ENCODE measurements at regions not wholly inside any gene's neighbourhood (a gene's known extent, or its start where the extent isn't known, plus 50 kb on each side); places are given as distances from the start of the nearest gene placed in this dataset.
"Not testable (repeated sequence)": the region's sequence is repeated elsewhere in the genome, so short reads cannot be mapped to it uniquely, and the experiment has no call there.

DNA sequence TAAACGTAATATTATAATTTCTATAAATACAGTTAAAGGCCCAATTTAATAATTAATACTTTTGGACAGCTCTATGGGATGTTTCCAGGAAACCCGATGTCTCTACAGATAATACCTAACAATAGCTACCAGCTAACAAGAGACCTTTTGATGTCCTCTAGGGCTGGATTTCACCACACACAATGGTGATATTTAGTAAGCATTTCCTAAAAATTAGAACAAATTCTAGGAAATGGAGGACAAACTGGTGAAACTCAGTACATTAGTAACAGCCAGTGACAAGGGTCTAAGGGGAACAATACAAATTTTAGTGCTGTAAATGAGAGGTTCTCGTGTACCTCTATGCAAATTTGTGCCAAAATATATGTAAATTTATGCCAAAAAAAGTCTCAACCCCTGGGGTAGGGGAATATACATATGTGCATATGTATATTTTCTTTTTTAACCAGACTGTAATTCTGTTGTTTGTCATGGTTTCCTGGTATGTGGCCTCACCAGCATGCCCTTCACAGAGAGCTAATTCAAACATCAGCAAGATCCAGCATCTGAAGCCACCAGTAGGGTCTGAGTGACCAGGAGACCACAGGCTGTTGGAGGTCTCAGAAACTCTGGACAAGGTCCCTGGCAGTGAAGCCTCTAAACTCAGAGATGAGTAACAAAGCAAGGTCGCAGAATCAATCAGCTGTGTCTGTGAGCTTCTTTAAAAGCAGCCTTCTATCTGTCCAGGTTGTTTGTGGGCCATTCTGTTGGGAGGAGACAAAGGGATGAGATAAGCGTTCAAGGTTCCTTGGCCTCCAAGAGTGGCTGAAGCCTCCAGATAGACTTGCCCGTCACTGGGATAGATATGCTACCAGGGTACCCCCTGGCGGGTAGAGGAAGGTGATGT is 235.1 kb upstream of the RREB1 start:
- Histone ChIP-seq H3K4me1 (ENCODE audit: control insufficient read depth, insufficient read depth, low read length, poor library complexity, severe bottlenecking) (no peaks in the 10 kb centered on the region), H3K4me3 (ENCODE audit: extremely low read depth, insufficient read depth, low read length, poor library complexity, severe bottlenecking) (no peak overlapping the region), H3K36me3 (ENCODE audit: control insufficient read depth, insufficient read depth, low read length) (no peaks in the 10 kb centered on the region), H3K9me3 (ENCODE audit: control insufficient read depth, low read length) (no peaks in the 10 kb centered on the region), H3K27ac (ENCODE audit: low read depth, low read length, severe bottlenecking) (no peak overlapping the region)
- 87 to 95% methylated on average over 2 to 3 of the region's 7 CpGs for WGBS, 2 experiments (ENCODE audit: insufficient coverage in 2 of 2)

DNA sequence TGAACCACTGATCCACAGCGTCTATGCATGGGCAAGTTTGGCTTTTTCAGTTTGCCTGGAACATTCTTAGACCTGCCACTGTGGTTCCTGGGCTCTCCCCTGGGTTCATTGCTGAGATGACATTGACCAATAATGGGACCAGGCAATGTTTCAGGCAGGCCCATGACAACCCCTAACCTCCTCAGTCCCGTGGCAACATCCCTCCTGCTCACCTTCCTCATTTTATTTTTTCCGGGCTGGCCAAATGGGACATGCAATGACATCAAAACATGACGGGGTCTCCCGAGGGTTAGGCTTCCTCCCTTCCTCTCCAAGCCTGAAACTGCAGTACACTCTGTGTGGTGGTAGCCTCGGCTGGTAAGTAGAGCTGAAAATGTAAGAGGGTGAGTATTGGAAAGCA is 234.0 kb upstream of the RREB1 start:
- H3K4me1 ChIP-seq (ENCODE audit: control insufficient read depth, insufficient read depth, low read length, poor library complexity, severe bottlenecking), result no peaks in the 10 kb centered on the region
- WGBS, 2 experiments (ENCODE audit: insufficient coverage in 2 of 2), result 83 to 100% methylated on average over 1 to 5 of the region's 6 CpGs

DNA sequence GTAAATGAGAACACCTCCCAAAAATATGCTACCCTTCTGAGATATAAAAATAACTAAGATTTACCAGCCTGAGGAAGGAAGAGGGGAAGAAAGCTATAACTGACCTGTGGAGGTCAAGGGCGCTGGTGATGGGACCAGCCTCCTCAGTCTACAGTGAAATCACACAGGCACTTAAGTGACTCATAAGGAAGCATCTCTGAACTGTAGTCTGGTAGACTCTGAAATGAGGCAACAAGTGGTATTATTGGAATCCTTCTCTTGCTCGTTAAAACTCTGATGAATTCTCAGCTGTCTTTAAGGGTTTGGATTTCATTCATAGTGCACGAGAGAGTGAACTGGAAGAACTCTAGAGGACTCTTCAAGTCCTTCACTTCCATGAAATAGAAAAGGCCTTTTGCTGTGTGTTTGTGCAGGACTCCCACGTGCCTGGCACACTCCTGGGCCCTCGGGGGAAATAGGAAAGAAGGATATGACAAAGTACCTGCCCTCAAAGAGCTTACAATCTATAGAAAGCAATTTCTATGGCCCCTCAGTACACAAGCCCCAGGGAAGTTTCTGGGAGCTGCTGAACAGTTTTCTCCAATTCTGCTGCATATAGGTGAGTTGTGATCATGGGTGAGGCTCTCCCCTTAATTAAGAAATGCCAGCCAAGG is 231.8 kb upstream of the RREB1 start:
- WGBS, 2 experiments (ENCODE audit: insufficient coverage in 2 of 2), result 88% methylated on average over 1 to 4 of the region's 5 CpGs
- H3K27ac ChIP-seq (ENCODE audit: low read depth, low read length, severe bottlenecking), result peak overlapping the region; percentile 59

More for the DNA sequence above, 234.0 kb upstream of the RREB1 start:
- Histone ChIP-seq H3K36me3 (ENCODE audit: control insufficient read depth, insufficient read depth, low read length) (no peaks in the 10 kb centered on the region), H3K4me3 (ENCODE audit: extremely low read depth, insufficient read depth, low read length, poor library complexity, severe bottlenecking) (no peak overlapping the region), H3K9me3 (ENCODE audit: control insufficient read depth, low read length) (no peaks in the 10 kb centered on the region), H3K27ac (ENCODE audit: low read depth, low read length, severe bottlenecking) (no peak overlapping the region)

DNA sequence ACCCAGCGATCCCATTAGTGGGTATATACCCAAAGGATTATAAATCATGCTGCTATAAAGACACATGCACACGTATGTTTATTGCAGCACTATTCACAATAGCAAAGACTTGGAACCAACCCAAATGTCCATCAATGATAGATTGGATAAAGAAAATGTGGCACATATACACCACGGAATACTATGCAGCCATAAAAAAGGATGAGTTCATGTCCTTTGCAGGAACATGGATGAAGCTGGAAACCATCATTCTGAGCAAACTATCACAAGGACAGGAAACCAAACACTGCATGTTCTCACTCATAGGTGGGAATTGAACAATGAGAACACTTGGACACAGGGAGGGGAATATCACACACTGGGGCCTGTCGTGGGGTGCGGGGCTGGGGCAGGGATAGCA is 230.0 kb upstream of the RREB1 start:
- not testable (repeated sequence) for H3K4me3 ChIP-seq (ENCODE audit: extremely low read depth, insufficient read depth, low read length, poor library complexity, severe bottlenecking); H3K27ac ChIP-seq (ENCODE audit: low read depth, low read length, severe bottlenecking); H3K9me3 ChIP-seq (ENCODE audit: control insufficient read depth, low read length); H3K4me1 ChIP-seq (ENCODE audit: control insufficient read depth, insufficient read depth, low read length, poor library complexity, severe bottlenecking); H3K36me3 ChIP-seq (ENCODE audit: control insufficient read depth, insufficient read depth, low read length)
- WGBS, 2 experiments (ENCODE audit: insufficient coverage in 2 of 2), result 92 to 94% methylated on average over 2 of the region's 5 CpGs

More for the DNA sequence above, 231.8 kb upstream of the RREB1 start:
- no peaks in the 10 kb centered on the region for H3K4me1 ChIP-seq (ENCODE audit: control insufficient read depth, insufficient read depth, low read length, poor library complexity, severe bottlenecking)
- no peaks in the 10 kb centered on the region for H3K9me3 ChIP-seq (ENCODE audit: control insufficient read depth, low read length)
- H3K4me3 ChIP-seq (ENCODE audit: extremely low read depth, insufficient read depth, low read length, poor library complexity, severe bottlenecking), result no peak overlapping the region
- H3K36me3 ChIP-seq (ENCODE audit: control insufficient read depth, insufficient read depth, low read length), result no peaks in the 10 kb centered on the region

DNA sequence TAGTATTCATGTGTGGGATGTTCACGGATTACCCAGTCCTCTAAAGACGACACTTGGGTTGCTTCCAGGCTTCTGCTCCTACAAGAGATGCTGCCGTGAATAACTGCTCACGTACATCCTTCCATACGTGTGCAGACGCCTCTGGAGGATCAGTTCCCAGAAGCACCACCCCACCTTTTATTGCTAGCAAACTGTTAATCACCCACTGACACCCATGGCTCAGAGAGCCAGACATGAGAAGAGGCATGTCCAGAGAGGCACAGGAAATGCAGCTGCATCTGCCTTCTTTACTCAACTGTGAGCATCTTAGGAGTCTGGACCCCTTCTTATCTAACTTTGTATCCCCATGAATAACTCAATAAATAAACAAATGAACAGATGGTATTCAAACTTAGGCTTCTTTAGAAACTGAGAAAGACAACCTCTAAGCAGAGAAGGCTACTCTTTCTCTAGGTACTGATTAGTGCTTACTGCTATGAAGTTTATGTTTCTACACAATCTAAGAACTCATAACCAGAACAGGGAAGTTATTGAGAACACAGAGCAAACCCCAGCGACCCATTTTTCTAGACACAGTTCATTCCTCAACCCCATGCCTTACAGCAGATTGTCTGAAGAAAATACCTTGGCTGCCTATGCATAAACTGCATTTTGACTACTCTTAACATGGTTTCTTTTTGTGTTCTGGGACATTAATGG is 228.7 kb upstream of the RREB1 start:
- H3K4me1 ChIP-seq (ENCODE audit: control insufficient read depth, insufficient read depth, low read length, poor library complexity, severe bottlenecking), result no peaks in the 10 kb centered on the region
- no peak overlapping the region for H3K27ac ChIP-seq (ENCODE audit: low read depth, low read length, severe bottlenecking)
- WGBS, 2 experiments (ENCODE audit: insufficient coverage in 2 of 2), result 87 to 98% methylated on average over 5 to 6 of the region's 7 CpGs

DNA sequence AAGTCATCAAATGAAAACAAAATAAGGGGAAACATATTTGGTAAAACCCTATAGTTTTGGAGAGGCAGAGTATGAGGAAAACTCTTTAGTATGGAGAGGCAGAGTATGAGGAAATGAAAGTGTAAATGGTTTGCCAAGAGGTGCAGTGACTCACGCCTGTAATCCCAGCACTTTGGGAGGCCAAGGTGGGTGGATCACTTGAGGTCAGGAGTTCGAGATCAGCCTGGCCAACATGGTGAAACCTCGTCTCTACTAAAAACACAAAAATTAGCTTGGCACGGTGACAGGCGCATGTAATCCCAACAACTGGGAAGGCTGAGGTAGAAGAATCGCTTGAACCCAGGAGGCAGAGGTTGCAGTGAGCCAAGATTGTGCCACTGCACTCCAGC is 228.2 kb upstream of the RREB1 start:
- not testable (repeated sequence) for H3K4me3 ChIP-seq (ENCODE audit: extremely low read depth, insufficient read depth, low read length, poor library complexity, severe bottlenecking); H3K36me3 ChIP-seq (ENCODE audit: control insufficient read depth, insufficient read depth, low read length); H3K9me3 ChIP-seq (ENCODE audit: control insufficient read depth, low read length); H3K27ac ChIP-seq (ENCODE audit: low read depth, low read length, severe bottlenecking); H3K4me1 ChIP-seq (ENCODE audit: control insufficient read depth, insufficient read depth, low read length, poor library complexity, severe bottlenecking)
- WGBS, 2 experiments (ENCODE audit: insufficient coverage in 2 of 2), result 92 to 95% methylated on average over 4 to 5 of the region's 6 CpGs

More for the DNA sequence above, 228.7 kb upstream of the RREB1 start:
- no peak overlapping the region for H3K4me3 ChIP-seq (ENCODE audit: extremely low read depth, insufficient read depth, low read length, poor library complexity, severe bottlenecking)
- no peaks in the 10 kb centered on the region for H3K9me3 ChIP-seq (ENCODE audit: control insufficient read depth, low read length)
- H3K36me3 ChIP-seq (ENCODE audit: control insufficient read depth, insufficient read depth, low read length), result no peaks in the 10 kb centered on the region

DNA sequence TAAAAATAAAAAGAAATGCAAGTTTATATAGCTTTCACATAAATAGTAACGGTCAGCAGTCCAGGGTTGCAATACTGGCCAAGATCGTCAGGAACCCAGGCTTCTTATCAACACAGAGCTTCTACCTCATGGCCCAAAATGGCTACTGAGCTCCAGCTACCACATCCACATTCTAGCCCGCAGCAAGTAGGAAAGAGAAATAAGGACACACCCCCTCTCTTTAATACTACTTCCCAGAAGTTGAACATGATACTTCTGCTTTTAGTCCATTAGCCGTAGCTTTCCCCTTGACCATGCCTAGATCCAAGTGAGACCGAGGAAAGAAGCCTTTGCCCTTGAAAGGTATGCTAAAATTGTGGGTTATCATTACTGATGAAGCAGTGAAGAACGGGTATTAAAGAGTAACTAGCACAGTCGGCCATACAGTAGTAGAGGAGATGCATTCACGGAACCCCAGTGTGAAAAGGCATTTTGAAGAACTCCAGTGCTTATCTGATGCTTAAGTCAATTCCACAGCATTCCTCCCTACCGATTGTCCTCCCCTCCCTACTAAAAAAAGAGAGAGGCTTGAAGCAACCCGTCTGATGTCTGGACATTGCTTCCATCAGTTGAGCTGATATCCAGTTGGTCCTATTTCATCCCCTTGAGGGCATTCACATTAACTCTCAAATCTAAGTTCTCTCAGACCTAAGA is 226.9 kb upstream of the RREB1 start:
- Histone ChIP-seq H3K4me3 (ENCODE audit: extremely low read depth, insufficient read depth, low read length, poor library complexity, severe bottlenecking) (no peak overlapping the region), H3K27ac (ENCODE audit: low read depth, low read length, severe bottlenecking) (no peak overlapping the region), H3K4me1 (ENCODE audit: control insufficient read depth, insufficient read depth, low read length, poor library complexity, severe bottlenecking) (peaks cover 3% of the 10 kb centered on the region), H3K9me3 (ENCODE audit: control insufficient read depth, low read length) (no peaks in the 10 kb centered on the region), H3K36me3 (ENCODE audit: control insufficient read depth, insufficient read depth, low read length) (no peaks in the 10 kb centered on the region)
- WGBS, 2 experiments (ENCODE audit: insufficient coverage in 2 of 2), result 95 to 96% methylated on average over 7 to 9 of the region's 10 CpGs

DNA sequence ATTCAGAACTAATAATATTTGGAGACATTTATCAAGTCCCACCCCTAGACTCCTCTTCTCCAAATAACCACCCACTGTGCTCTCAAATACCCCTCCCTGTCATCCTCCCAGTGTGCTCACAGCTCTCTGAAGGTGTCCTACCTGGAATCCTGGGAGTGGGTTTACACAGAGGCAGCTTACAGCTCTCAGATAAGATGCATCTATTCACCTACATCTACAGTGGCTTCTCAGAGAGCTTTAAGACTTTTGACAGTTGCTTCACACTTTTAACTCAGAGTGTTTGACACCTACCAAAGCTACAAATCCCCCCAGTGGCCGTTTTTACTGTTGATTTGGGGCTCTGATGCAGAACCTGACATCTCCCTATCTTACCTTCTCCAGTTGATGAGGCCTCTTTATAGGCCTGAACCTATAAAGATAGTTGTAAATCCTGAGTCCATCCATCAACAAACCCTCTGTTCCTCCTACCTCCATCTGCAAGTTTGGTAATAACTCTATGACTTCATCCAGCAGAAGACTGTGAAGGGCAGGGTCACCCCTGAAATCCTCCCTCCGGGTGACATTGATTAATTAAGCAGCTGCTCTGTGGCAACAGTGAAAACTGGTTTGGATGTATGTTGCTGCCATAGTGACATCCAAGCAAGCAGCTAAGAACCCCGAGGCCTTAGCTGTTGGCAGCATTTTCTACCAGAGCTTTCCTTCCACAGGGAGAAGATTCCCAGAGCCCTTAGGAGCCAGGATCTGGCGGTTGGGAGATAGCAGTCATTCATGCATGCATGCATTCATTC is 226.1 kb upstream of the RREB1 start:
- no peaks in the 10 kb centered on the region for H3K36me3 ChIP-seq (ENCODE audit: control insufficient read depth, insufficient read depth, low read length)
- peaks cover 9% of the 10 kb centered on the region for H3K4me1 ChIP-seq (ENCODE audit: control insufficient read depth, insufficient read depth, low read length, poor library complexity, severe bottlenecking)
- H3K27ac ChIP-seq (ENCODE audit: low read depth, low read length, severe bottlenecking), result no peak overlapping the region
- WGBS, 2 experiments (ENCODE audit: insufficient coverage in 2 of 2), result 65 to 75% methylated on average over 2 to 3 of the region's 4 CpGs
- no peaks in the 10 kb centered on the region for H3K9me3 ChIP-seq (ENCODE audit: control insufficient read depth, low read length)
- H3K4me3 ChIP-seq (ENCODE audit: extremely low read depth, insufficient read depth, low read length, poor library complexity, severe bottlenecking), result no peak overlapping the region

DNA sequence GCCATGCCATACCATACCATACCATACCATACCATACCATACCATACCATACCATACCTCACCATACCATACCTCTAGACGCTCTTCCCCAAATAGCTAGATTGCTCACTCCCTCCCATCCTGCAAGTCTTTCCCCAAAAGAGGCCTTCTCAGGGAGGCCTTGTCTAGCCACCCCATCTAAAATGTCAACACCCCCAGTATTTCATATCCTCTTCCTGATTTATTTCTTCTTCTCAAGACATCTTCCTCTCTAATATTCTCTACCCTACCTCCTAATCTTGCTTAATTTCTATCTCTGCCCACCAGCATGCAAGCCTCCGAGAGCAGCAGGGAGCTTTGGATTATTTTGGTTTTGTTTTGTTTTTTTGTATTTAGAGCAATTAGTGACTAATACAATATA is 225.2 kb upstream of the RREB1 start:
- 85 to 100% methylated on average over 1 of the region's 2 CpGs for WGBS, 2 experiments (ENCODE audit: insufficient coverage in 2 of 2)
- Histone ChIP-seq H3K4me1 (ENCODE audit: control insufficient read depth, insufficient read depth, low read length, poor library complexity, severe bottlenecking) (peaks cover 9% of the 10 kb centered on the region), H3K4me3 (ENCODE audit: extremely low read depth, insufficient read depth, low read length, poor library complexity, severe bottlenecking) (no peak overlapping the region), H3K9me3 (ENCODE audit: control insufficient read depth, low read length) (no peaks in the 10 kb centered on the region), H3K27ac (ENCODE audit: low read depth, low read length, severe bottlenecking) (no peak overlapping the region), H3K36me3 (ENCODE audit: control insufficient read depth, insufficient read depth, low read length) (no peaks in the 10 kb centered on the region)

DNA sequence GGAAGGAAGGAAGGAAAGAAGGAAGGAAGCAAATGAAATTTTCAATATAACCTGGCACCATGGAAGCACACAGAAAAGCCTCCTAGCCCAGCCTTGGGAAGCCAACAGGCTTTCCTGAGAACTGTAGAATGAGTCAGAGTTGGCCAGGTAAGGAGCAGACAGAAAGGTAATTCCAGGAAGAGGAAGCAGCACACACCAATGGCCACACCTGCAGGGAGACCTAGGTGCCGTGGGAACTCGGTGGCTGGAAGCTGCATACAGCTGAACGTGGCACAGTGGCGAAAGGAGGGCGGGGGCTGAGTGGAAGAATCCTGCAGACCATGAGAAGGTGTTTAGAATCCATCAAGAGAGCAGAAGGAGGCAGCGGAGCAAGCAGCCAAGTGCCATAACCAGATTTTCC is 224.8 kb upstream of the RREB1 start:
- H3K4me3 ChIP-seq (ENCODE audit: extremely low read depth, insufficient read depth, low read length, poor library complexity, severe bottlenecking), result no peak overlapping the region
- 94 to 98% methylated on average over 6 of the region's 6 CpGs for WGBS, 2 experiments (ENCODE audit: insufficient coverage in 2 of 2)
- no peaks in the 10 kb centered on the region for H3K9me3 ChIP-seq (ENCODE audit: control insufficient read depth, low read length)
- H3K27ac ChIP-seq (ENCODE audit: low read depth, low read length, severe bottlenecking), result no peak overlapping the region
- no peaks in the 10 kb centered on the region for H3K36me3 ChIP-seq (ENCODE audit: control insufficient read depth, insufficient read depth, low read length)
- H3K4me1 ChIP-seq (ENCODE audit: control insufficient read depth, insufficient read depth, low read length, poor library complexity, severe bottlenecking), result peaks cover 9% of the 10 kb centered on the region

All from mesodermal cell (in vitro differentiated cells).